ENCODE measurements at regions not wholly inside any gene's neighbourhood (a gene's known extent, or its start where the extent isn't known, plus 50 kb on each side); places are given as distances from the start of the nearest gene placed in this dataset.

GRCh38 chr6:48977573-48977972 is 485.5 kb downstream of the MMUT start:
- no peak for TF ChIP-seq POLR2A (IDR thresholded peaks at IDR 0.05)
- TF ChIP-seq, protein P1, sequence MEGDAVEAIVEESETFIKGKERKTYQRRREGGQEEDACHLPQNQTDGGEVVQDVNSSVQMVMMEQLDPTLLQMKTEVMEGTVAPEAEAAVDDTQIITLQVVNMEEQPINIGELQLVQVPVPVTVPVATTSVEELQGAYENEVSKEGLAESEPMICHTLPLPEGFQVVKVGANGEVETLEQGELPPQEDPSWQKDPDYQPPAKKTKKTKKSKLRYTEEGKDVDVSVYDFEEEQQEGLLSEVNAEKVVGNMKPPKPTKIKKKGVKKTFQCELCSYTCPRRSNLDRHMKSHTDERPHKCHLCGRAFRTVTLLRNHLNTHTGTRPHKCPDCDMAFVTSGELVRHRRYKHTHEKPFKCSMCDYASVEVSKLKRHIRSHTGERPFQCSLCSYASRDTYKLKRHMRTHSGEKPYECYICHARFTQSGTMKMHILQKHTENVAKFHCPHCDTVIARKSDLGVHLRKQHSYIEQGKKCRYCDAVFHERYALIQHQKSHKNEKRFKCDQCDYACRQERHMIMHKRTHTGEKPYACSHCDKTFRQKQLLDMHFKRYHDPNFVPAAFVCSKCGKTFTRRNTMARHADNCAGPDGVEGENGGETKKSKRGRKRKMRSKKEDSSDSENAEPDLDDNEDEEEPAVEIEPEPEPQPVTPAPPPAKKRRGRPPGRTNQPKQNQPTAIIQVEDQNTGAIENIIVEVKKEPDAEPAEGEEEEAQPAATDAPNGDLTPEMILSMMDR (IDR thresholded peaks at IDR 0.05): no peak
